Spleen (tissue), 11 donors: ENCODE measurements at regions not wholly inside any gene's neighbourhood (a gene's known extent, or its start where the extent isn't known, plus 50 kb on each side); places are given as distances from the start of the nearest gene placed in this dataset.
A peak's percentile ranks its signal among the peaks of the same experiment; 100 is the strongest.

Experiments
- DNase-seq: peaks from one replicate; pipeline ENCODE4 v3.0.0-alpha.2; 2020
- H3K27ac ChIP-seq, 8 donors: fragments of 200-600 bp; sonication (generic) in 7 of 8; 1 replicate in 4 of 8; 2 replicates in 4 of 8; pipeline versions ENCODE4 v1.5.0 to v1.8.0; 2016 to 2021; ENCODE audit warnings: inconsistent platforms in 4 of 8, mild to moderate bottlenecking in 4 of 8, moderate library complexity in 1 of 8
- H3K27me3 ChIP-seq, 7 donors: fragments of 200-600 bp; sonication (generic) in 6 of 7; replicated peaks in 1 of 7; 1 replicate in 4 of 7; 2 replicates in 3 of 7; pipeline versions ENCODE4 v1.5.0 to v1.8.0; 2016 to 2021; ENCODE audit warnings: inconsistent platforms in 3 of 7, mild to moderate bottlenecking in 1 of 7
- H3K36me3 ChIP-seq, 6 donors: fragments of 200-600 bp; sonication (generic) in 5 of 6; 1 replicate in 4 of 6; 2 replicates in 2 of 6; pipeline versions ENCODE4 v1.5.0 to v1.8.0; 2016 to 2021; ENCODE audit warnings: inconsistent platforms in 2 of 6
- H3K4me1 ChIP-seq, 6 donors: fragments of 200-600 bp; sonication (generic) in 5 of 6; 1 replicate in 3 of 6; 2 replicates in 3 of 6; pipeline versions ENCODE4 v1.5.0 to v1.8.0; 2016 to 2021; ENCODE audit warnings: inconsistent platforms in 3 of 6
- H3K4me3 ChIP-seq, 8 donors: fragments of 200-600 bp; sonication (generic) in 7 of 8; 1 replicate in 4 of 8; 2 replicates in 4 of 8; pipeline versions ENCODE4 v1.5.0 to v1.8.0; 2016 to 2021; ENCODE audit warnings: inconsistent platforms in 4 of 8, mild to moderate bottlenecking in 4 of 8, moderate library complexity in 2 of 8
- H3K9me3 ChIP-seq, 8 donors: fragments of 200-600 bp; sonication (generic) in 7 of 8; 1 replicate in 4 of 8; 2 replicates in 4 of 8; pipeline versions ENCODE4 v1.5.0 to v1.8.0; 2016 to 2021; ENCODE audit warnings: inconsistent platforms in 4 of 8
- CTCF ChIP-seq, 11 experiments: fragments of 200-600 bp in 7 of 11; fragments of 450-650 bp in 4 of 11; sonication (generic) in 4 of 11; IDR thresholded peaks in 8 of 11; conservative IDR thresholded peaks in 3 of 11; 1 replicate in 7 of 11; 2 replicates in 4 of 11; pipeline versions ENCODE4 v1.4.0 to v1.8.0; 2016 to 2021; ENCODE audit warnings: antibody characterized with exemption in 11 of 11, inconsistent platforms in 4 of 11, mild to moderate bottlenecking in 1 of 11
- POLR2A ChIP-seq, 3 donors: fragments of 450-650 bp; IDR thresholded peaks; one replicate each; pipeline ENCODE4 v1.5.1; 2017; ENCODE audit warnings: antibody characterized with exemption in 3 of 3, mild to moderate bottlenecking in 1 of 3
- POLR2AphosphoS5 ChIP-seq, 3 donors: sonication (generic); formaldehyde crosslinking; IDR thresholded peaks; one replicate each; pipeline ENCODE4 v1.5.1; 2017; ENCODE audit warnings: antibody characterized with exemption in 3 of 3
- WGBS, 5 donors: extraction: QIAGEN DNeasy Blood & Tissue Kit in 3 of 5; methylation state at CpG; one replicate each; pipeline versions ENCODE4 v1.1.5 to v1.1.7; 2013 to 2018; 5-methylcytosine and 5-hydroxymethylcytosine counted together
- intact Hi-C: fragments of 100-400 bp; cut with DNase I; formaldehyde crosslinking; loops from one replicate; pipeline ENCODE4 v1.15.0; 2023; ENCODE audit warnings: low total_unique reads
- donor health status: healthy with polysubstance abuse.
- donor health status: DM: no; HTN: no; CAD: no; lungs with moderate emphysema.
- donor health status: DM: no; HTN: no; CAD: no.
- donor health status: Bipolar disorder and iron deficiency.
- donor health status: healthy.
- donor health status: DM: no; HTN: no; CAD: no.
- donor health status: DM: yes; HTN: yes; CAD: no.

DNA sequence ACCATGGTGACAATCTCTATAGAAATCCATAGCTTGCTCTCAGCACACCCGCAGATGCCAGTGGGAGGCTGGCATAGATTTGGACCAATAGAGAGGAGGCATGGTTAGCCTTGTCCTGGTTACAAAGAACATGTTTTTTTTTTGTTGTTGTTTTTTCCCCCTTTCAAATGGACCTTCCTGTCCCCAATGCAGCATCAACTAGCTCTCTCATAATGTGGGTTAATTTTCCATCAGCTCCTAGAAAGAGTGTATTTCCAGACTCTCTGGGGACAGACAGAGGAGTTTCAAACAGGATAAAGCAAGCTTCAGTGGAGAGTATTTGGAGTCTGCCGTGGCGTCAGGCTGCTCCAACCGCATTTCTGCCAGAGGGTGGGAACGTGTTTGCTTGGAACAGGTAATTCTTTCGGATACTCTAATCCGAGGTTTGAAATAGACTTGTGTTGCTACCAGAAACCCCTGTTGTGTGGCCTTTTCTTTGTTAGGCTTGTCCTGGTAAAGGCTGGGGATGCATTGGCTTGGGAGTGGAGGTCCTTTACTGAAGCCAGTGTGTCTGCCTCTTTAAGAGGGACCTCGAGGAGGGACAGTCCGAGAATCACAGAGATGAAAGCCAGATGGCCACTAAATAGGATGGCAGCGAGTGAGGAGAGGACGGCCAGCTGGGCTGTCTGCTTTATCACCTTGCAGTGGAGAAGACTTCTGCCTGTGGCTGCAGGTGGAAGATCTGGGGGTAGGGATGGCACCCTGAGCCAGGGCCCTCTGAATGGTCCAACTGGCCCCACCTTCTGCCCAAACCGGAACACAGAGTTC, 130.5 kb upstream of the CPEB4 start:
- no peak overlapping the region for H3K27ac ChIP-seq
- TF ChIP-seq POLR2AphosphoS5 (IDR thresholded peaks at IDR 0.05) (no peak), CTCF (IDR thresholded peaks at IDR 0.05 in 8 of 11, conservative IDR thresholded peaks at IDR 0.05 in 3 of 11) (no peak), POLR2A (IDR thresholded peaks at IDR 0.05) (no peak)

GRCh38 chr5:173758676-173759075, 129.5 kb upstream of the CPEB4 start:
- WGBS, 5 donors: 72 to 90% (median 83%) methylated on average over 3 of the region's 3 CpGs
- TF ChIP-seq POLR2A (IDR thresholded peaks at IDR 0.05): no peak
- TF ChIP-seq CTCF (IDR thresholded peaks at IDR 0.05 in 8 of 11, conservative IDR thresholded peaks at IDR 0.05 in 3 of 11): no peak
- TF ChIP-seq POLR2AphosphoS5 (IDR thresholded peaks at IDR 0.05): no peak
- Histone ChIP-seq H3K4me3 (no peak overlapping the region), H3K27ac (no peak overlapping the region), H3K9me3 (no peaks in the 10 kb centered on the region), H3K36me3 (no peaks in the 10 kb centered on the region), H3K4me1 (peaks cover 0 to 6% (median 1%) of the 10 kb centered on the region in 6 donors), H3K27me3 (no peaks in the 10 kb centered on the region)
- intact Hi-C loops: no loop called here
- no peak for DNase-seq

More for the DNA sequence above, 130.5 kb upstream of the CPEB4 start:
- DNase-seq: no peak
- Histone ChIP-seq H3K4me1 (peaks cover 0 to 6% (median 1%) of the 10 kb centered on the region in 6 donors), H3K36me3 (no peaks in the 10 kb centered on the region), H3K4me3 (no peak overlapping the region), H3K27me3 (no peaks in the 10 kb centered on the region), H3K9me3 (no peaks in the 10 kb centered on the region)
- intact Hi-C loops: no loop called here
- WGBS, 5 donors: 71 to 85% (median 81%) methylated on average over 12 of the region's 12 CpGs

GRCh38 chr5:173759691-173760090, 128.5 kb upstream of the CPEB4 start:
- Histone ChIP-seq H3K27ac (no peak overlapping the region), H3K9me3 (no peaks in the 10 kb centered on the region), H3K27me3 (no peaks in the 10 kb centered on the region), H3K4me1 (peaks cover 0 to 16% (median 4%) of the 10 kb centered on the region in 6 donors), H3K36me3 (no peaks in the 10 kb centered on the region), H3K4me3 (no peak overlapping the region)
- peak in 1 of 3 donors; percentile 44 for TF ChIP-seq POLR2AphosphoS5 (IDR thresholded peaks at IDR 0.05)
- no peak for TF ChIP-seq POLR2A (IDR thresholded peaks at IDR 0.05)
- WGBS, 5 donors: 75 to 87% (median 79%) methylated on average over 7 to 8 of the region's 8 CpGs
- intact Hi-C loops: no loop called here
- DNase-seq: no peak

- intact Hi-C loops: no loop called here
- 88 to 93% (median 90%) methylated on average over 5 of the region's 5 CpGs for WGBS, 5 donors
- Histone ChIP-seq H3K4me3 (no peak overlapping the region), H3K27me3 (no peaks in the 10 kb centered on the region), H3K27ac (no peak overlapping the region), H3K4me1 (peaks cover 0 to 23% (median 5%) of the 10 kb centered on the region in 6 donors), H3K9me3 (no peaks in the 10 kb centered on the region), H3K36me3 (no peaks in the 10 kb centered on the region)
- TF ChIP-seq POLR2AphosphoS5 (IDR thresholded peaks at IDR 0.05): no peak
- no peak for TF ChIP-seq POLR2A (IDR thresholded peaks at IDR 0.05)
- TF ChIP-seq CTCF (IDR thresholded peaks at IDR 0.05 in 8 of 11, conservative IDR thresholded peaks at IDR 0.05 in 3 of 11): no peak
- DNase-seq: no peak
These were observed 127.5 kb upstream of the CPEB4 start for GRCh38 chr5:173760461-173761177.
